HG02763 (cell line): ENCODE measurements at regions not wholly inside any gene's neighbourhood (a gene's known extent, or its start where the extent isn't known, plus 50 kb on each side); places are given as distances from the start of the nearest gene placed in this dataset.

Source experiments
- ATAC-seq: cut with Tn5 transposase; IDR thresholded peaks from one replicate; pipeline ENCODE4 v1.9.1; 2021; ENCODE audit warnings: mild to moderate bottlenecking, moderate library complexity; ENCODE audit not compliant: unreplicated experiment

DNA sequence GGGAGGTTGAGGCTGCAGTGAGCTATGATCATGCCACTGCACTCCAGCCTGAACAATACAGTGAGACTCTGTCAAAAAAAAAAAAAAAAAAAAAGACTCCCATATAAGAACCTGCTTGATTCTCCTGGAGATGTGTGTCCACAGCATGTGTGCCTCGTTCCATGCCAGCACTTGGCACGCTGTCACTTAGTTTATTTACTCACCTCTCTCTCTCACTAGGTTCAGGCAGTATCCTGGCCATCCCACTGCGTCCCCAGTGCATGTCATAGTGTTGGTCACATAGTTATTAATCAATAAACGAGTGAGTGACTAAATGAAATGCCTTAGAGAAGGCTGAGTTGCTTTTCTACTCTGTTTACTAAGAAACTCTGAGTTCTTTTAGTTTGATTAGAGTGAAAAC lies 79.1 kb upstream of the GPR12 start:
- no peak for ATAC-seq

DNA sequence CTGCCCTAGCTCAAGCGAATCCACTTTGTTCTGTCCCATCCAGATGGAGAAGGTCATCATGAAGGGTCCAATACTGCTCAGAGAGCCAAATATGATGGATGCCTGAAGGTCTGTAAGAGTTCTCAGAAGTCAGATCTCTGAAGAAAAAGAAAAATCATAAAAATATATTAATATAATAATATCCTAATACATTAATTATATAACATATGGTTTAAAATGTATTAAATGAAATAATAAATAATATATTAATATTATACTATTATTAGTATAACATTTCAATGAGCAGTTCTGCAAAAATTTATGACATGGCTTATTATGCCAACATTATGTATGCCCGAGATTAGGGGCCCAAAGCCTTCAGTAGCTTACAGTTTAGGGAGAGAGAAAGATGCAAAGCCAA lies 78.2 kb upstream of the GPR12 start:
- no peak for ATAC-seq

DNA sequence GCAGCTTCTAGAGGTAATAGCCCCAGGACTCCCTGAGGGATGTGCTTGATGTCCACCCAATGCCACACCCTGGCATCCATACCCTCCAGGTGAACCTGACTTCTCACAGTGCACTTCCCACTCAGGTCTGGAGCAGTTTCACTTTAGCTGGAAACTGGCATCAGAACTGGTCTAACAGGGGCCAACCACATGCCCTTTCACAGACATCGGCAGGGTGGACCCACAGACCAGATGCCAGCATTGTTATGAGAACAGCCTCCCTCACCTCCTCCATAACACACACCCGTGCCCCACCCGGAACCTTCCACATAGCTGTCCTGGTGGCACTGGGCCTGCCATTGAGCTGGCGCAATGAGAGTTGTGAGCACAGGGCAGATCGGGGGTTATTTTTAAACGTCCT lies 77.4 kb upstream of the GPR12 start:
- no peak for ATAC-seq

DNA sequence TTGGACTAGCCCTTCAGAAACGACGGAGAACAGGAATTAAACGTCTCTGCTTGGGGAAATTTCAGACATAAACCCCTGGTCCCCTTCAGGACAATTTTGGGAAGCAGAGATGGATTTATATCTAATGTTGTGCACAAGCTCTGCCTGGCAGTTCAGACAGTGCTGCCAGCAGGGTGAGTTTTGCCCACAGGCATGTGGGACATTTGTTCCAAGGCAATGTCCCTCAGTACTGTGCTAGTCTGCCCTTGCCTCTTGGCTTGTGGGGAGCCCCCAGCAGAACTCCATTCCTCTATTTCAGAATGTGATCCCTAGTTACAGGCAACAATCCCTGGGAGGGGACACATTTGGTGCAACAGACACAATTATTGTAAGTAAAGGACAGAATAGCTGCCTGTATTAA lies 76.5 kb upstream of the GPR12 start:
- ATAC-seq = no peak

DNA sequence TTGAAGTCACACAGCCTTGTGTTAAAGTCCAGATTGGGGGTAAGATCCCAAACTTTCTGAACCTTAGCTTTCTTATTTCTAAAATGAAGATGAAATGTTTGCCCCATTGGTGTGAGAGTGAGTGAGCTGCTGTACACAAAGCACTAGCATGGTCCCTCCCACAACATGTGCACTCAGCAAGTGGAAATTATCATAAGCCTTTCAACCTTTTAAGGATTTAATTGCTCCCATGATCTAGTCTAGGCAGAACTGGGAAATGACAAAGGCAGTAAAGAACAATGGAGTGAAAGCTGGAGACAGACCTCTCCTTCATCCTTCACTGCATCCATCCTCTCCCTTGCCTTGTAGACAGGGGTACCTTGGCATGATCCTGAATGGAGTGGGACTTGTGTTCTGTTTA lies 76.0 kb upstream of the GPR12 start:
- ATAC-seq = no peak

DNA sequence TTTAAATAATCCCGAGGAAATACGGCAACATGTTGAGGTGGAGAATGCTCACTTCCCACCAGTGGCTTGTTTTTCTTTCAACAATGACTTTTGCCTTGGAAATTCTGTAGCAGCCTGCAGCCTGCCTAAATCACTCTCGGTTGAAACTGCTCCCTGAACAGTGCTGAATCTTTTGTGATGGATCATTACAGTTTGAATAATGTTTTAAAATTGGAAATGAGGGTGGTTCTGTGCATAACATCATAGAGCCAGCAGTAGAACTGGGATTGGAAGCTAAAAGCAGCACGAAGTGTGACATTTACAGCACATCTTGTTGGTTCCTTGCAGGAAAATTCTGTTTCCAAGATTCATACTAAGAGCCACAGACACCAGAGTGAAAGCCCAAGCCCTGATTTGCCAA lies 74.1 kb upstream of the GPR12 start:
- no peak for ATAC-seq

DNA sequence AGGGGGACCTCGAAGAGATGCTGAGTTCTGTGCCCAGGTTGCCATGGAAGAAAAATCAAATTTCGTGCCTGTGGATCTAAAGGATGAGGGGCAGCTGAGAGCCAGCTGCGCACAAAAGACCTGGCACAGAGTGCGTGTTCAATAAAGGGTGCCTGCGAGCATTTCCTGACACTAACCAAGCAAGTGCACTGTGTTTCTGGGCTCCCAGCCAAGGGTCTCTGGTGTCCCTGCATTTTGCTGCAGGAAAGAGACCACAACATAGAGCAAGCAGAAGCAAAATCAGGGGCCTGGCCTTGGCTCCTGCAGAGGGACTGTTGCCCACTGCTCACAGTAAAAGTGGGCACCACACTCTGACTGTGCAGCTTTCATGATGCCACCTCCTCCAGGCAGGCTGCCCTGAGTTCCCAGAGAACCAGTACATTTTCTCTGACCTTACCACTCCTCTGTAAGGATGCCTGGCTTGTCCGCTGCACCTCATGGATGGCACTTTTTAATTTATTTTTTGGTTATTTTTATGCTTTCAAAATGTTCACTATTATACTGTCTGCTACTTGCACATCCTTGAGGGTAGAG lies 70.8 kb upstream of the GPR12 start:
- no peak for ATAC-seq

DNA sequence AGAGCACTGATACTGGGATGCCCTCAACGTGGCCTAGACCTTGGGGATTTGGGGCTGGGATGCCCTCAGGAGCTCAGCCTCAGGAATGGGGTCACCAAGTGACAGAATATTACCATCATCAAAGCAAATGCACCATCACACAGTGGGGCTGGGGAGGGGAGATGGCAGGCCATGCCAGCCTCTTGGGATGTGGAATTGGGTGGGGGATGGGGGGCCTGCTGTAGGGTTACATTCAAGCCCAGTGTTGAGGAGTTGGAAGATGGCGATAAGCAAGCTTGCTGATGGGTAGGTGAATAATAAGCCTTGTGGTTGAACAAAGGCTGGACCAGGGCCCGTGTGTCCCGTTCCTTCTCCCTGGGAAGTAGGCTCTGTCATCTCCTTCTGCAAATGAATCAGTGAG lies 69.1 kb upstream of the GPR12 start:
- no peak for ATAC-seq

DNA sequence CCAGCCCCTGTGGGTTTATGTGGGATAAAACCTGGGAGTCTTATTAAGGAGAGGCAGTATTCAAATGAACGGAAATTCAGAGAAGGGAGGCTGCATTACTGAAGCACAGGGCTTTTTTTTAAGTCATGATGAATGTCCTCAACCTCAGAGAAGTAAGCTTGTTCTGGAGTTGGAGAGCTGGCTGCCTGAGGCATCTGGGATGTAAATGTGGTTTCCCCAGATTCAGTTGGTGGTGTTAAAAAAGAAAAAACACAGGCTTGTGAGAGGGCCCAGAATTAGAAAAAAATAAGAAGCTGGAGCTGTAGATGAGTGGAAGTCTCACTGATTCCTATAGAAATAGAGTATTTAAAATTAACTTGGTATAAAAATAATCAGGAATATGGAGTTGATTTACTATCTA lies 64.0 kb upstream of the GPR12 start:
- ATAC-seq = no peak

DNA sequence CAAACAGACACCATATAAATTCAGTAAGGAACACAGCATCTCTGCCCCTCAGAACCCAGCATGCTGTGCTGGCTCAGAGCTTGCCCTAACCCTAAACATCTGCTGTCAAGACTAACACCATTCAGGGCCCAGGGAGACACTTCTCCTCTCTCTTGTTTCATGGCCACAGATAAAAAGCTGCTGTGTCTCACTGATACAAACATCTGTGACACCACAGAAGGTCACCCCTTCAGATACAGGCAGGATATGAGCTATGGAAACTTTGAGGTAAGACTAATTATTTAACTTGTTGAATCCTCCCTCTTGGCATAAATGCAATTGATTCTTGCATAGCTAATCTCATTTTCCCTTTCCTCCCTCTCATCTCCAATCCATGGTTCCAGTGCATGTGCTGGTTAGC lies 61.6 kb upstream of the GPR12 start:
- ATAC-seq = no peak

DNA sequence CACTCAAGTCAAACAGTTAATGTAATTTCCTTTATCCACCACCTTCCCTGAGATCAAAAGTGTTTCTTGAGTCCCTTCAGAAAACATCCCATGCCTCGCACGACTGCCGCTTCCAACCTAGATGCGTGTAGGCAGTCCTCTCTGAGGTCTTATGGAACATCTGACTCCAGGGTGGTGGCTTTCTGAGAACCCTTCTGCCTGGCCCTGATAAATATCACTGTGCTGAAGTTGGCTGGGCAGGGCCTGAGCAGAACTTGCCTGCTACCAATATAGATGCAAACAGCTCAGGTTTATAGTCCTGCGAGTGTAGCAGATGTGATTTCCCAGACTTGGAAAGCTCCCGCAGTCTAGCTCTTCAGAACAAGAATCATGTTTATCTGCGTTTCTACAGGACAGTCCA lies 61.1 kb upstream of the GPR12 start:
- ATAC-seq = no peak

DNA sequence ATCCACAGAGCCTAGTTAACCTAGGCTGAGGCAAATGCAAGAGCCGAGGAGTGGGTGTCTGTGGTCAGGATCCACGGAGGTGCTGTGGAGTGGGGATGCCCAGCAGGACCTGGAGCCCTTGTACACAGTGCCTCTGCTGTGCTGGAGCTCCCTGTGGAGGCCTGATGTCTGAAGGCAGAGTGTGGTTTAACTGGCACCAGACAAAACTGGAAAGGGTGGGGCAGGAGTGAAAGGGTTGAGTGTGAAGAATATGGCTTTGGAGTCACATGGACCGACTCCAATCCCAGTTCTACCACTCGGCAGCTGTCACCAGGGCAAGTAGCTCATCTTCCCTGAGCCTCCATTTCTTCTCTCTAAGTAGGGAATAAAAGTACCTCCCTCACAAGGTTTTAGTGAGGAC lies 60.3 kb upstream of the GPR12 start:
- no peak for ATAC-seq

DNA sequence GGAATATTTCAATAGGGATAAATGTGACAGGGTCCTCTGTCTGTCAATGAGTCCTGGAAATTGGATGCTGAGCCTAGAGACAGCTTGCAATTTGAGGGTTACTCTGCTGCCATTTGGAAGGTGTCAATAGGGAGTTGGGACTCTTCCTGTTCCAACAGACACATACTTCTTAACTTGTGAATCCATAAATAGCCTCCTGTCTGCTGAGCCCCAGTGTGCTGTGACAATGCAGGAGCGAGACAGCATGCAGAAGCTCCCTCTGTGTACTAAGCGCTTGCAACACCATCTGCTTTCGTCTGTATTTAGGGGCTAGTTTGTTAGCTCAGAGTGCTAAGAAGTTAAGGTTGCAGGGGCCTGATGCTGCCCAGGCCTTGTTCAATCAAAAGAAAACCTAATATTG lies 58.5 kb upstream of the GPR12 start:
- no peak for ATAC-seq

DNA sequence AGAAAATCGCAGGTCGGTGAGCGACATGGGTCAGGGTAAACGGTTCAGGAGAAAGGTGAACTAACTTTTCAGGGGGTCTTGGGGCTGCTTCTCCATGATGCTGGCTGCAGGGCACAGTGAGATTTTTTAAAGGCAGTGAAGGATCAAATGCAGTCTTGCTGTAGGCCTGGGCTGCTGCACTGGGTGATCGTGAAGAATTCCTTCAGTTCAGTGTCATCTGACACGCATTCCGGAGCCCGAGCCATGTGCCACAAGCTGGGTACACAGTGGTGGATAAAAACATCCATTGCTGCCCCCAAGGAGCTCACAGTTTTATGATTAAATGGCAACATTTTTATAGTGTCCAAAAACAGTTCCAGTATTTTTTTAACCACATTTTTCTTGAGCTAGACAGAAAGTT lies 56.3 kb upstream of the GPR12 start:
- ATAC-seq = no peak

DNA sequence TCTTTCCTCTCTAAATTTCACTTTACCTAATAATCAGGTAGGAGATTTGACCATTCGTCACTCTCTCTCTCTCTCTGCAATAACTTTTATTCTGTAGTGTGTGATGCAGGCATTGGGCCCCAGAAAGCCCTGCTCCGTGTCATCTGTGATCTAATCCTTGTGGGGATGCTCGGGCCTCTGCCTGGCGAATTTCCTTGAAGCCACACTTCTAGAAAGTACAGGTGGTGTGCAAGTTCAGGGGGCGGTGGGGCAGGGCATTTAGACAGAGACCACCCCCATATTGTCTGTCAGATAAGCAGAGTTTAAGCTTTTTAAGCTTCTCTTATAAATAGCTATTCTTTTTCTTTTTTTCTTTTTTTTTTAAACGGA lies 53.4 kb upstream of the GPR12 start:
- ATAC-seq = no peak

DNA sequence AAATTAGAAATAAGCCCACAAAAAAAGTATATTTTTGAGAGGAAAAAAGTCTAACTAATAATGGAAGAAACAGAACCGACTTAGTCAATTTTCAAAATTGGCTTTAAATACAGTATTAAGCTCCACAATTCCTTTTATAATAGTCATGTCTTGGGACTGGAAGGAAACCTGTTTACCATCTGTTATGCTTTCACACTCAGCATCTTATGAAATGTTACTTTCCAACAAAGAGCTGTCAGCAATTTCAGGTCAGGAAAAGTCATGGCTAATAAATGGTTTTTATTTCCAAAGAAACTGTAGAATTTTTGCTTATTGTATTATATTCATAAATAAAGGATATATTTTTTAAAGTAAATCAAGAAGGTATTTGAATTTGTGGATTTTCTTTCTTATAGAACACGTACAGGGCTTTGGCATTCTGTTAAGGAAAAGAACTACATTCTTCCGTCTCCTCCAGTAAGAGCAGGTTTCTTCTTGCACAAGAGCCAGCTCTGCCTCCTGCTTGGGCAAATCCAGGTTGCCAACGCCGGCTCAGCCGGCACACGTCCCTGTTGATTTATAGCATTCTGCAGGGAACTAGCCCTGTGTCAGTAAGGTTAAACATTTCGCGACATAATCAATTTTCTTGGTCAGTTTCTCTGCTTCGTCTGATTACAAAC lies 52.9 kb upstream of the GPR12 start:
- ATAC-seq = no peak

DNA sequence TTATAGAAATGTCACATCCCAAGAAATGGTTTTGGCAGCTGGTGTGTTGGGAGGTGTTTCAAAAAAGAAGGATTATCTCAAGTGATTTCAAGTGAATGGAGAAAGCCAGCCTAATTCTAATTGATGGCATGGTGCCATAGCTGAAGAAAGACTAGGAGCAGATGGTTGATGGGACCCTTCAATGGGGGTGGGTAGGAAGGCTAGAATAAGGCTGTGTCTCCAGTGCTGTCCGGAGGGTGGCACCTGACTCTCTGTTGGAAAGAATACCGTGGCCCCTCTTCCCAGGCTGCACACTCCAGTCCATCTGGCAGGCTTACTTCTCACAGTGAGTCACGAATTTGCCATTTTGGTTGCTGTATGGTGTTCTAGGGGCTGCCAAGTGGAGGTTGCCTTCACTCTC lies 51.0 kb upstream of the GPR12 start:
- no peak for ATAC-seq
